Stimulated activated naive CD4-positive, alpha-beta T cell treated with Interleukin-2 at 50 U/mL for 16 hours (primary cell): ENCODE measurements at regions not wholly inside any gene's neighbourhood (a gene's known extent, or its start where the extent isn't known, plus 50 kb on each side); places are given as distances from the start of the nearest gene placed in this dataset.

Experiments
- DNase-seq: peaks from one replicate; lab custom pipeline; 2025; lab: John Stamatoyannopoulos, UW

GRCh38 chr3:21801631-21802030 is 50.6 kb upstream of the ZNF385D start:
- no peak for DNase-seq

- no peak for DNase-seq
These were observed 52.6 kb upstream of the ZNF385D start for GRCh38 chr3:21803604-21804003.

GRCh38 chr3:21804330-21804729 is 53.3 kb upstream of the ZNF385D start:
- DNase-seq, result no peak

- DNase-seq, result no peak
These were observed 55.7 kb upstream of the ZNF385D start for GRCh38 chr3:21806733-21807132.

GRCh38 chr3:21825684-21826083 is 74.7 kb upstream of the ZNF385D start:
- no peak for DNase-seq

- no peak for DNase-seq
These were observed 75.4 kb upstream of the ZNF385D start for GRCh38 chr3:21826416-21826815.

- no peak for DNase-seq
These were observed 79.5 kb upstream of the ZNF385D start for GRCh38 chr3:21830541-21830940.

- no peak for DNase-seq
These were observed 84.3 kb upstream of the ZNF385D start for GRCh38 chr3:21835264-21835663.

- no peak for DNase-seq
These were observed 85.2 kb upstream of the ZNF385D start for GRCh38 chr3:21836227-21836626.

GRCh38 chr3:21839176-21839575 is 88.2 kb upstream of the ZNF385D start:
- no peak for DNase-seq

- no peak for DNase-seq
These were observed 88.6 kb upstream of the ZNF385D start for GRCh38 chr3:21839592-21839991.

GRCh38 chr3:21847005-21847404 is 96.0 kb upstream of the ZNF385D start:
- DNase-seq, result no peak

- no peak for DNase-seq
These were observed 108.4 kb upstream of the ZNF385D start for GRCh38 chr3:21859124-21860081.

GRCh38 chr3:21860082-21860475 is 109.1 kb upstream of the ZNF385D start:
- DNase-seq, result no peak

- DNase-seq, result no peak
These were observed 109.6 kb upstream of the ZNF385D start for GRCh38 chr3:21860657-21861056.

- no peak for DNase-seq
These were observed 125.8 kb upstream of the ZNF385D start for GRCh38 chr3:21876782-21877181.

GRCh38 chr3:21877214-21877754 is 126.3 kb upstream of the ZNF385D start:
- DNase-seq, result no peak

GRCh38 chr3:21879184-21879886 is 128.3 kb upstream of the ZNF385D start:
- no peak for DNase-seq

- no peak for DNase-seq
These were observed 137.6 kb upstream of the ZNF385D start for GRCh38 chr3:21888656-21889055.

GRCh38 chr3:21889166-21889565 is 138.2 kb upstream of the ZNF385D start:
- no peak for DNase-seq

- DNase-seq, result no peak
These were observed 141.1 kb upstream of the ZNF385D start for GRCh38 chr3:21892104-21892503.

GRCh38 chr3:21893242-21893641 is 142.2 kb upstream of the ZNF385D start:
- no peak for DNase-seq
